22Rv1 (cell line): ENCODE measurements at regions not wholly inside any gene's neighbourhood (a gene's known extent, or its start where the extent isn't known, plus 50 kb on each side); places are given as distances from the start of the nearest gene placed in this dataset.

Experiments used
- H3K27ac ChIP-seq: fragments of 450-650 bp; 2 replicates; pipeline ENCODE4 v1.5.1; 2017
- ZFX ChIP-seq: fragments of 450-650 bp; IDR thresholded peaks from 2 replicates; pipeline ENCODE4 v1.6.1; 2017; ENCODE audit warnings: antibody characterized with exemption, borderline replicate concordance
- TF ChIP-seq, protein P1 (sequence below): fragments of 450-650 bp; IDR thresholded peaks from 2 replicates; pipeline ENCODE4 v1.5.1; 2017; ENCODE audit warnings: mild to moderate bottlenecking

DNA sequence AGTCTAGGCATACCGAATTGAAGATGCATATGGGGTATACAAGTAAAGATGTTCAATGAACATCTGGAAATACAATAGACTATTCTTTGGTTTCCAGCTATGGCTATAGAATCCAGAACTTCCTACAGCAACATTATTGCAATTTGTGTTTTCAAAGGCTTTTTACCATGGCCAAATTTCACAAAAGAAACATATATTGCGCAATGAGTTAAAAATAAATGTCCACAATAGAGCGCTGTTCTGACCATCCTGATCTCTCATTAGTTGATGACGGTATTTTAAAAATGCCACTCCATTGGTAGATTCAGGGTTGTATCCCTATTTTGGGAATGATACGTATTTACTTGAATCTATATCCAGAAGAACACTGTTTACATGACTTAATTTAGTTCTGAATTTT, 139.2 kb downstream of the LINC00632 start:
- TF ChIP-seq, protein P1, sequence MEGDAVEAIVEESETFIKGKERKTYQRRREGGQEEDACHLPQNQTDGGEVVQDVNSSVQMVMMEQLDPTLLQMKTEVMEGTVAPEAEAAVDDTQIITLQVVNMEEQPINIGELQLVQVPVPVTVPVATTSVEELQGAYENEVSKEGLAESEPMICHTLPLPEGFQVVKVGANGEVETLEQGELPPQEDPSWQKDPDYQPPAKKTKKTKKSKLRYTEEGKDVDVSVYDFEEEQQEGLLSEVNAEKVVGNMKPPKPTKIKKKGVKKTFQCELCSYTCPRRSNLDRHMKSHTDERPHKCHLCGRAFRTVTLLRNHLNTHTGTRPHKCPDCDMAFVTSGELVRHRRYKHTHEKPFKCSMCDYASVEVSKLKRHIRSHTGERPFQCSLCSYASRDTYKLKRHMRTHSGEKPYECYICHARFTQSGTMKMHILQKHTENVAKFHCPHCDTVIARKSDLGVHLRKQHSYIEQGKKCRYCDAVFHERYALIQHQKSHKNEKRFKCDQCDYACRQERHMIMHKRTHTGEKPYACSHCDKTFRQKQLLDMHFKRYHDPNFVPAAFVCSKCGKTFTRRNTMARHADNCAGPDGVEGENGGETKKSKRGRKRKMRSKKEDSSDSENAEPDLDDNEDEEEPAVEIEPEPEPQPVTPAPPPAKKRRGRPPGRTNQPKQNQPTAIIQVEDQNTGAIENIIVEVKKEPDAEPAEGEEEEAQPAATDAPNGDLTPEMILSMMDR = no peak
- TF ChIP-seq ZFX = no peak
- no peak overlapping the region for H3K27ac ChIP-seq

DNA sequence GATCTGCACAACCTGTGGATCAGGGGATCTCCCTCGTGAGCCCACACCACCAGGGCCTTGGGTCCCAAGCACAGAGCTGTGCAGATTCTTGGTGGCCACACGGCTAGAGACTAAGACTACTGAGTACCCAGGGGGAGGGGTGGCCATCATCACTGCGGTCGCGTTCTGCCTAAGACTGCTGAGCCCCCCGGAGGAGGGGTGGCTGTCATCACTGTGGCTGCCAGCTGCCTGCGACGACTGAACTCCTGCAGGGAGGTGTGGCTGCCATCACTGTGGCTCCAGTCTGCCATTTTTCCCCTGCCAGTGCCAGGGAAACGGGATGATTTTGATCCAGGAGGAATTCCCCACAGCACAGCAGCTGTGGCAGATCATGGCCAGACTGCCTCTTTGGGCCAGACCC, 141.7 kb upstream of the SPANXB1 start:
- TF ChIP-seq, protein P1 = no peak
- TF ChIP-seq ZFX = no peak
- H3K27ac ChIP-seq = no peak overlapping the region

DNA sequence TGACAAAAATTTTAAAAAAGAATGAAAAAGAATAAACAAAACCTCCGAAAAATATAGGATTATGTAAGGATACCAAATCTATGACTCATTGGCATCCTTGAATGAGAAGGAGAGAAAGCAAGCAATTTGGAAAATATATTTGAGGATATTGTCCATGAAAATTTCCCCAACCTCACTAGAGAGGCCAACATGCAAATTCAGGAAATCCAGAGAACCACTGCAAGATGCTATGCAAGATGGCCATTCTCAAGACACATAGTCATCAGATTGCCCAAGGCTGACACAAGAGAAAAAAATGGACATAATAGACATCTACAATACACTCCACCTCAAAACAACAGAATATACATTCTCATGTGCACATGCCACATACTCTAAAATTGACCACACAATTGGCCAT, 135.9 kb upstream of the SPANXB1 start:
- H3K27ac ChIP-seq = no peak overlapping the region
- no peak for TF ChIP-seq ZFX

DNA sequence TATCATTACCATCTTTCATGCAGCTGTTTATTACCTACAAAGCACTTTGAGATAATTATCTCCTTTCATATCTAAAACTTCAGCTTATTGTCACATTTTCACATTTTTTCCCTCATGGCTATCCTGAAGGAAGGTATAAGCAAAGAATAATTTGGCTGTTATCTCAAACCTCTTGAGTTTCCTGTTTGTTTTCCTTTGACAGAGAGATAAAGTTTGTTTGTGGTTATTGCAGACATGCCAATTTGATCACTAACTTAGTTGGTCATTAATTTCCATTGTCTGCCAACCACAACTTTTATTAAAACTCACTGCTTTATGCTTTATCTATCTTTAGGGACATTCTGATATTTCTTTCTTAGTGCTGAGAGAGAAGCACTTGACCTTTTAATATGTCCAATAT, 89.8 kb upstream of the SPANXB1 start:
- TF ChIP-seq ZFX = no peak
- TF ChIP-seq, protein P1 = no peak
- H3K27ac ChIP-seq = no peak overlapping the region

DNA sequence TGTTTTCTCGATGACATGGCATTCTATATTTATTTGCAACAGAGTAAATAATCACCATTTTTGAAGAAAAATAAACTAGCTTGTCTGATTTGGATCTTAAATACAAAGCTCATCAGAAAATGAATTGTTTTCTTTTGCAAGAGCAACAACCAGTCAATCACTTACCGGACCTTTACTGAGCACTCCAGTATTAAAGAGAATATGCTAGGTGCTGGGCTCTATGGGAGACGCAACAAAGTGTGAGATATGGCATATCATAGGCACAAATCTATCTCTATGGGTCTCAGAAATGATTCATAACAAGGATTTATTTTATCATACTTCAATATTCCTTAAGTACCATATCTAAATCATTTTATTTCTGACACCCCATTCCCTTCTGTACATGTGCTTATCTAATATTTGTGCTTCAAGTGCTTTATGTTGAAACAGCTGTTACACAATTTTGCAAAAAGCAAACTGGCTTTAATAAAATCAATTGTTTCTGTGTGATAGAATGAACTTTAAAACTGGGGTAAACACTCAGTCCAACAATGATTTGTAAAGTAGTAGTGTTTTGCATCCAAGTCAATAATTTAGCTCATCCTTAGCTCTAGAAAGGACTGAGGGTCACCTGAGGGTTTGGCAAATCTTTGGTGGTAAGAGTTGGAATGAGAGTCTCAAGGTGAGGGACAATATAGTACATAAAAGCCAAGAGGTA, 88.4 kb upstream of the SPANXB1 start:
- H3K27ac ChIP-seq = no peak overlapping the region
- TF ChIP-seq, protein P1 = no peak
- no peak for TF ChIP-seq ZFX

DNA sequence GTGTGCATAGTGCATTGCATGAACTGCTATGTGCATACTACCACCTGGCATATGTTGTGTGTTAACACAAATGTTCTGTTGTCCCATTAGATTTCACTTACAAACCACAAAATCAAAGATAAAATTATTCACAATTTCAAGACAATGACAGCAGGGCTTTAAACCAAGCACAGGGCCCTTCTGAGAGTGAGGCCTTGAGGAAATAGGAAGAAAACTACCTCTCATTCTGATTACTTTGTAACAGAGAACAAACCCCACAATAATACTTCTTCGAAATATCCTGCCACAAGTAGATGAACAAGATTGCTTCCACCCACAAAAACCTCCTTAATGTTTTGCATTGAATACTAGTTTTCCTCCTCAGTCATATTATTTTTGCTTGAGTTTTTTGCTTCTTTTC, 85.5 kb upstream of the SPANXB1 start:
- TF ChIP-seq, protein P1 = no peak
- no peak for TF ChIP-seq ZFX
- no peak overlapping the region for H3K27ac ChIP-seq

DNA sequence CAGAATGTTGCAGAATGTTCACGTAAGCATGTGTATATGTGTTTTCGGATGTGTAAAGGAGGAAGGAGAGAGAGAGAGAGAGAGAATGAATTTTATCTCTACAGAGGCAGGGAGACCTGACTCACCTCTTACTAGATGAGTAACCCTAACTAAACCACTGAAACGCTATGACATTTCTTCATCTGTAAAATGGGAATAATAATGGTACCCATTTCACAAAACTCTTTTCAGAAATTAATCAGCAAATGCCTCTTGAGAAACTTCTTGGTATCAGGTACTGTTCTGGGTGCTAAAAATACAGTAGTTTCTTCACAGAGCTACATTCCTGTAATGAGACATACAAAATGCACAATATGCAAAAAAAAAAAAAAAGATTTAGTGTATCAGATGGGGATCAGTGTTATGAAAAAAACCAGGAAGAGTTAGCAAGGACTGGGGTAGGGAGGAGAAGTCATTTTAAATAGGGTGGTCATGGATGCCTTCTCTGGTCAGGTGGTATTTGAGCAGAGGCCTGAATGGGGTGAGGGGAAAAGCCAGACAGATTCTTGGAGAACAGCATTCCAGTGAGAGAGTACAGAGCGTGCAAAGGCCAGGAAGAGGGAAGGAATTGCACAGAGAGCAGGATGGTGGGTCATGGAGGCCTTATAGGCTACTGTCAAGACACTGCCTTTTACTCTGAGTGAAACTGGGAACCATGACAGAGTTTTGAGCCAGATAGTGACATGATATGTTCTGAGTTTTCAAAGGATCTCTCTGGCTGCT, 84.9 kb upstream of the SPANXB1 start:
- TF ChIP-seq, protein P1 = no peak
- no peak for TF ChIP-seq ZFX
- no peak overlapping the region for H3K27ac ChIP-seq
